ENCODE measurements at regions not wholly inside any gene's neighbourhood (a gene's known extent, or its start where the extent isn't known, plus 50 kb on each side); places are given as distances from the start of the nearest gene placed in this dataset.

DNA sequence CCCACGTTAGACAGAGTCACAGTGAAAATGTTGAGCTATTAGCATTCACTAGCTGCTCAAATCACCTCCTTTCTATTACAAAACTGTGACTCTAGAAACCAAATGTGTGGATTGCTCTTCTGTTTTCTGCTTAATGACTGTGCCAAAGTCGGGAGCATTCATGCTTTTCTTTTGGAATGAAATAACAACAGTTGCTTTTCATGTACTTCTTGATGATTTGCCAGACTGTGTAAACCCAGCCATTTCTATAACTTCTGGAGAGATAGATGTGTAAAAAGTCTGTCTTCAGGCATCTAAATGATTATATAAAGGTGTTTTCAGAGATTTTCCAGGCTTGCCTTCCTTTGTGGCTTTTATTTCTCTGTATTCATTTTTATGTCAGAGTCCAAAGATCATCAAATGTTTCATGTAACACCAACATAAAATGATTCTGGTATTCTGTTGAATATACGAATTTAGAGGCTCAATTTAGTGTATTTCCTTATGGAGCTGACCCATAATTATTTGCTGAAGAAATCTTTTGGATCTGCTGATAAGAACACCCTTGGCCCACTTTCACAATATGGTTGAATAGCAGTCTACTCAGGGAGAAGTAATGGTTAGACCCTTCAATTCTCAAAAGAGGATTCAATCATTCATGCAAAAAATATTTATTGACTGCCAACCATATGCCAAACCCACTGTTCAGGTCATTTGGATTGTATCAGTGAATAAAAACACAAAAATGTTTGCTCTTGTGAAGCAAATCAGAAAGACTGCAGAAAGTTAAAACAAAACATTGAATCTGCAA, 581.2 kb downstream of the CDH18 start:
- TF ChIP-seq, protein P1, sequence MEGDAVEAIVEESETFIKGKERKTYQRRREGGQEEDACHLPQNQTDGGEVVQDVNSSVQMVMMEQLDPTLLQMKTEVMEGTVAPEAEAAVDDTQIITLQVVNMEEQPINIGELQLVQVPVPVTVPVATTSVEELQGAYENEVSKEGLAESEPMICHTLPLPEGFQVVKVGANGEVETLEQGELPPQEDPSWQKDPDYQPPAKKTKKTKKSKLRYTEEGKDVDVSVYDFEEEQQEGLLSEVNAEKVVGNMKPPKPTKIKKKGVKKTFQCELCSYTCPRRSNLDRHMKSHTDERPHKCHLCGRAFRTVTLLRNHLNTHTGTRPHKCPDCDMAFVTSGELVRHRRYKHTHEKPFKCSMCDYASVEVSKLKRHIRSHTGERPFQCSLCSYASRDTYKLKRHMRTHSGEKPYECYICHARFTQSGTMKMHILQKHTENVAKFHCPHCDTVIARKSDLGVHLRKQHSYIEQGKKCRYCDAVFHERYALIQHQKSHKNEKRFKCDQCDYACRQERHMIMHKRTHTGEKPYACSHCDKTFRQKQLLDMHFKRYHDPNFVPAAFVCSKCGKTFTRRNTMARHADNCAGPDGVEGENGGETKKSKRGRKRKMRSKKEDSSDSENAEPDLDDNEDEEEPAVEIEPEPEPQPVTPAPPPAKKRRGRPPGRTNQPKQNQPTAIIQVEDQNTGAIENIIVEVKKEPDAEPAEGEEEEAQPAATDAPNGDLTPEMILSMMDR (conservative IDR thresholded peaks at IDR 0.05), result no peak
- Mint-ChIP-seq H3K27ac (no peak overlapping the region), H3K36me3 (no peaks in the 10 kb centered on the region), H3K4me1 (ENCODE audit: unreplicated experiment) (no peaks in the 10 kb centered on the region), H3K9me3 (peaks cover 3% of the 10 kb centered on the region), H3K4me3 (no peak overlapping the region), H3K27me3 (no peaks in the 10 kb centered on the region)
- DNase-seq (ENCODE audit: extremely low spot score, unreplicated experiment), result no peak

DNA sequence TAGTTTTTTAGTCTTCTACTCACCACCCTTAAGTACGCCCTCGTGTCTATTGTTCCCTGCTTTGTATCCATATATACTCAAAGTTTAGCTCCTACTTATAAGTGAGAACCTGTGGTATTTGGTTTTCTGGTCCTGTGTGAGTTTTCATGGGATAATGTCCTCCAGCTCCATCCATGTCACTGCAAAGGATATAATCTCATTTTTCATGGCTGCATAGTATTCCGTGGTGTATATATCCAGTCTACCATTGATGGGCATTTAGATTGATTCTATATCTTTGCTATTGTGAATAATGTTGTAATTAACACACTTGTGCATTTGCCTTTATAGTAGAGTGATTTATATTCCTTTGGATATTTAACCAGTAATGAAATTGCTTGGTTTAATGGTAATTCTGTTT, 579.9 kb downstream of the CDH18 start:
- TF ChIP-seq, protein P1 (conservative IDR thresholded peaks at IDR 0.05), result no peak

DNA sequence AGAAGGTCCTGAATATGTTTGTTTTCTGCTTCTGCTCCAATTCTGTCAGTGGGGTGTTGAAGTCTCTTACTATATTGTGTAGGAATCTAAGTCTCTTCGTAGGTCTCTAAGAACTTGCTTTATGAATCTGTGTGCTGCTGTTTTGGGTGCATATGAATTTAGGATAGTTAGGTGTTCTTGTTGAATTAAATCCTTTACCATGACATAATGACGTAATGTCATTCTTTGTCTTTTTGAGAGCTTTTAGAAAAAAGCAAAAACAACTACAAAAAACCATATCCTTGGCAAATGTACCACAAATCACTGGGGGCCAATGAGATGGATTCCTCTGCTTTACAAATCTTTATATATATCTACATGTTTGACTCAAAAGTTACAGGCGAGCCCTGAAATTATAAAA, 576.1 kb downstream of the CDH18 start:
- TF ChIP-seq, protein P1 (conservative IDR thresholded peaks at IDR 0.05), result no peak
- Mint-ChIP-seq H3K4me1 (ENCODE audit: unreplicated experiment) (no peaks in the 10 kb centered on the region), H3K27ac (no peak overlapping the region), H3K27me3 (no peaks in the 10 kb centered on the region), H3K36me3 (no peaks in the 10 kb centered on the region), H3K4me3 (no peak overlapping the region), H3K9me3 (no peaks in the 10 kb centered on the region)
- DNase-seq (ENCODE audit: extremely low spot score, unreplicated experiment), result no peak

More for the DNA sequence above, 579.9 kb downstream of the CDH18 start:
- DNase-seq (ENCODE audit: extremely low spot score, unreplicated experiment), result no peak
- no peaks in the 10 kb centered on the region for H3K4me1 Mint-ChIP-seq (ENCODE audit: unreplicated experiment)
- H3K36me3 Mint-ChIP-seq, result no peaks in the 10 kb centered on the region
- H3K27me3 Mint-ChIP-seq, result no peaks in the 10 kb centered on the region
- no peaks in the 10 kb centered on the region for H3K9me3 Mint-ChIP-seq
- H3K27ac Mint-ChIP-seq, result no peak overlapping the region
- no peak overlapping the region for H3K4me3 Mint-ChIP-seq
